NB4 (cell line): ENCODE measurements at regions not wholly inside any gene's neighbourhood (a gene's known extent, or its start where the extent isn't known, plus 50 kb on each side); places are given as distances from the start of the nearest gene placed in this dataset.

ENCODE experiments used
- POLR2A ChIP-seq: IDR thresholded peaks from 2 replicates; pipeline ENCODE4 v1.6.1; 2011; ENCODE audit warnings: mild to moderate bottlenecking; ENCODE audit not compliant: insufficient read length; ENCODE audit errors: extremely low read depth
- TF ChIP-seq, protein P1 (sequence below): IDR thresholded peaks from one replicate; pipeline ENCODE4 v1.5.1; 2012; ENCODE audit warnings: low read depth, low read length

DNA sequence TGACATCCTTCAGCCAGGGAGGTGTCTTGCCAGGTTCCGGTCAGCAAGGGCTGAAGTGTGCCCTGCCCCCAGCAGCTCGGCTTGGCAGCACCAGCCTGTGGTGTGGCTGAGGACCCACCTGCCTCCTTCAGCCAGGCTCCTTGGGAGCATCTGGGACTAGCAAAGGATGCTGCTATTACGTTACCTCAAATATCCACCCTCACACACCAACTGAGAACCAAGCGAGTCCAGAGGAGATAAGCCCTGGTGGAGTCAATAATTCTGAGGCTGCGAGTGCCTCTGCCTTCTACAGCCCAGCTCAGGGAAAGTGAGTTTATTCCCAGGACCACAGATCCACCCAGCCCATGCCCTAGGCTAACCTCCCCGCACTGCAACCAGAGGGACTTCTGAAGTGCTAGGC lies 57.1 kb upstream of the FSTL4 start:
- TF ChIP-seq POLR2A: no peak
- TF ChIP-seq, protein P1, sequence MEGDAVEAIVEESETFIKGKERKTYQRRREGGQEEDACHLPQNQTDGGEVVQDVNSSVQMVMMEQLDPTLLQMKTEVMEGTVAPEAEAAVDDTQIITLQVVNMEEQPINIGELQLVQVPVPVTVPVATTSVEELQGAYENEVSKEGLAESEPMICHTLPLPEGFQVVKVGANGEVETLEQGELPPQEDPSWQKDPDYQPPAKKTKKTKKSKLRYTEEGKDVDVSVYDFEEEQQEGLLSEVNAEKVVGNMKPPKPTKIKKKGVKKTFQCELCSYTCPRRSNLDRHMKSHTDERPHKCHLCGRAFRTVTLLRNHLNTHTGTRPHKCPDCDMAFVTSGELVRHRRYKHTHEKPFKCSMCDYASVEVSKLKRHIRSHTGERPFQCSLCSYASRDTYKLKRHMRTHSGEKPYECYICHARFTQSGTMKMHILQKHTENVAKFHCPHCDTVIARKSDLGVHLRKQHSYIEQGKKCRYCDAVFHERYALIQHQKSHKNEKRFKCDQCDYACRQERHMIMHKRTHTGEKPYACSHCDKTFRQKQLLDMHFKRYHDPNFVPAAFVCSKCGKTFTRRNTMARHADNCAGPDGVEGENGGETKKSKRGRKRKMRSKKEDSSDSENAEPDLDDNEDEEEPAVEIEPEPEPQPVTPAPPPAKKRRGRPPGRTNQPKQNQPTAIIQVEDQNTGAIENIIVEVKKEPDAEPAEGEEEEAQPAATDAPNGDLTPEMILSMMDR: no peak
